D721Med (cell line): ENCODE measurements at regions not wholly inside any gene's neighbourhood (a gene's known extent, or its start where the extent isn't known, plus 50 kb on each side); places are given as distances from the start of the nearest gene placed in this dataset.

Source experiments
- DNase-seq: peaks from one replicate; pipeline ENCODE4 v3.0.0; 2011; ENCODE audit warnings: low spot score; ENCODE audit not compliant: insufficient read length
- FAIRE-seq: peaks from 2 replicates; lab custom pipeline; 2011; peaks lifted over from hg19 to GRCh38; lab: Jason Lieb, UNC
- TF ChIP-seq, protein P1 (sequence below): IDR thresholded peaks from 2 replicates; pipeline ENCODE4 v1.5.1; 2012; ENCODE audit warnings: mild to moderate bottlenecking, control low read depth; ENCODE audit not compliant: insufficient read depth; ENCODE audit errors: missing control alignments

- TF ChIP-seq, protein P1, sequence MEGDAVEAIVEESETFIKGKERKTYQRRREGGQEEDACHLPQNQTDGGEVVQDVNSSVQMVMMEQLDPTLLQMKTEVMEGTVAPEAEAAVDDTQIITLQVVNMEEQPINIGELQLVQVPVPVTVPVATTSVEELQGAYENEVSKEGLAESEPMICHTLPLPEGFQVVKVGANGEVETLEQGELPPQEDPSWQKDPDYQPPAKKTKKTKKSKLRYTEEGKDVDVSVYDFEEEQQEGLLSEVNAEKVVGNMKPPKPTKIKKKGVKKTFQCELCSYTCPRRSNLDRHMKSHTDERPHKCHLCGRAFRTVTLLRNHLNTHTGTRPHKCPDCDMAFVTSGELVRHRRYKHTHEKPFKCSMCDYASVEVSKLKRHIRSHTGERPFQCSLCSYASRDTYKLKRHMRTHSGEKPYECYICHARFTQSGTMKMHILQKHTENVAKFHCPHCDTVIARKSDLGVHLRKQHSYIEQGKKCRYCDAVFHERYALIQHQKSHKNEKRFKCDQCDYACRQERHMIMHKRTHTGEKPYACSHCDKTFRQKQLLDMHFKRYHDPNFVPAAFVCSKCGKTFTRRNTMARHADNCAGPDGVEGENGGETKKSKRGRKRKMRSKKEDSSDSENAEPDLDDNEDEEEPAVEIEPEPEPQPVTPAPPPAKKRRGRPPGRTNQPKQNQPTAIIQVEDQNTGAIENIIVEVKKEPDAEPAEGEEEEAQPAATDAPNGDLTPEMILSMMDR = peak; percentile 7
- DNase-seq (no peak), FAIRE-seq (no peak)
Observed at GRCh38 chr13:86741762-86742285, 929.3 kb upstream of the SLITRK5 start.

DNA sequence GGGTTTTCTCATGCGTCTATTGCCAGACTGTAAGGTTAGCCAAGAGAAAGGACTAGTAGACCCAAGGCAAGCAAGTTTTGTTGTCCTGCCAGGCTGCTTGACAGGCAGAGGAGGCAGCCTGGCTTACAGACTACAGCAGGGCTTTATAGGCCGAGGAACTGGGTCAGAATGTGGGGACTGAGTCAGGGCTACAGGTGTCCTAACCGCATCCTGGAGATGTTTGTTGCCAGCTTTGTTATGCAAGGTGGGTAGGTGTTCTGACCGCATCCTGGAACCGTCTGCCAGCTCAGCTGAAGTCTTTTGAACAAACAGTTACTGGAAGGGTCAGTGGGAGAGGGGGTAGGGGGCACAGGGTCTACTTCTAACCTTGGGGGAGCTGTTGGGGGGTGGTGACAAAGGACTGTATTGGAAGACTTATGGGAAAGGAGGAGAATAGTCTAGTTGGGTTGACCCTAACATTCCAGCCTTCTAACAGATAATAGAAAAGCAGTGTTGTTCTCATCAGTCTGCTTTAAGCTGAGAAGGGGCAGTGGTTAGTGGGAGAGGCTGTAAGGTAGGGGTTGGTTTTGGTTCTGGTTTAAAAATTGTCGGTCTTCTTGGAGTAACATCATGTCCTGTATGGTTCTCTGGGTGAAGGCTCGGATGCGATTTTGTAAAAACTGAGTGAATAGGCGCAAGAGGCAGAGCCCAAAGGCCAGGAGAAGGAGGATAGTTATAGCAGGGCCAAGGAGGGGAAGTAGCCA, 913.8 kb upstream of the SLITRK5 start:
- no peak for DNase-seq
- TF ChIP-seq, protein P1 = no peak
- FAIRE-seq = no peak

- no peak for FAIRE-seq
- TF ChIP-seq, protein P1 = no peak
- DNase-seq = no peak
Observed at GRCh38 chr13:86758116-86758515, 913.1 kb upstream of the SLITRK5 start.

DNA sequence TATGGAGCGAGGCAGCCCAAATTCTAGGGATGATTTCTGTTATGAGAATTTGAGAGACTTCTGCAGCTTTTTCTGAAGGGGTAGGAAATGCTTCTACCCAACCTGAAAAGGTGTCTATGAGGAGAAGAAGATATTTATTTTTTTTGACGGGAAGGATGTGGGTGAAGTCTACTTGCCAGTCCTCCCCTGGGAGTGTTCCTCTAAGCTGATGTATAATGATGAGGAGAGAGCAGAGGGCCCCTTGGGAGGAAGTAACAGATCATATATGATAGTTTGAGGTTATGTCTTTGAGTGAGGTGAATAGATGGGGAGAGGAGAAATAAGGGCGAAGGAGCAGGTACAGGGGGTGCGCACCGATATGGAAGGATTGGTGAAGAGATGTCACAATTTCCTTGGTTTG, 910.6 kb upstream of the SLITRK5 start:
- DNase-seq (no peak), FAIRE-seq (no peak)
- TF ChIP-seq, protein P1 = no peak

- no peak for FAIRE-seq
- TF ChIP-seq, protein P1 = no peak
- DNase-seq = no peak
Observed at GRCh38 chr13:86765462-86765861, 905.7 kb upstream of the SLITRK5 start.

DNA sequence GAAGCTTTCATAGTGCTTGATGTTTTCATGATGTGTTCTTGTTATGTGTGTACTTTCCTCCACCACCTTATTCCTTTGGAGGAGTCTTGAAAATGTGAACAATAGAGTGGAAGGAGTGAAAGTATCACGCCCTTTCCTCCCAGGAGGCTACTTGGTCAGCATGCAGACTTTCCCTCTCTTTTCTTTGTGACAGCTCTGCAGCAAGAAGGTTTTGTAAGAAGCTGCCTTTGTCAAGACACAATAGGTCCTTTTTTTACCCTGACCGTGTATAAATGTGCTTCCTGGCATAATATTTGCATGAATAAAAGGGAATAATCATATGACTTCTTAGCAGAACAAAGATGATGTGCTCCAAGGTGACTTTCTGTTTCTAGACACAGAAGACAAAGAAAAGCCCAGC, 882.6 kb upstream of the SLITRK5 start:
- FAIRE-seq (peak; percentile 51), DNase-seq (no peak)
- TF ChIP-seq, protein P1 = no peak

DNA sequence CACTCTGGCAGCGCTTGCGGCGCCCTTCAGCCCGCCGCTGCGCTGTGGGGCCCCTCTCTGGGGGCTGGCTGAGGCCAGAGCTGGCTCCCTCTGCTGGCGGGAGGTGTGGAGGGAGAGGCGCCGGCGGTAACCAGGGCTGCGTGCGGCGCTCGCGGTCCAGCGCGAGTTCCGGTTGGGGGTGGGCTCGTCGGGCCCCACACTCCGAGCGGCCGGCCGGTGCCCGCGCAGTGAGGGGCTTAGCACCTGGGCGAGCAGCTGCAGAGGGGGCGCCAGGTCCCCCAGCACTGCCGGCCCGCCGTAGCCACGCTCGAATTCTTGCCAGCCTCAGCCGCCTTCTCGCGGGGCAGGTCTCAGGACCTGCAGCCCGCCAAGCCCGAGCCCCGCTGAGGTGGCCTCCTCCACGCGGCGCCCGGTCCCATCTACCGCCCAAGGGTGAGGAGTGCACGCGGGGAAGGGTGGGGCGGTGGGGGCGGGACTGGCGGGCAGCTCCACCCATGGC, 879.0 kb upstream of the SLITRK5 start:
- TF ChIP-seq, protein P1 = no peak
- DNase-seq (no peak), FAIRE-seq (no peak)
